ENCODE measurements at regions not wholly inside any gene's neighbourhood (a gene's known extent, or its start where the extent isn't known, plus 50 kb on each side); places are given as distances from the start of the nearest gene placed in this dataset.

DNA sequence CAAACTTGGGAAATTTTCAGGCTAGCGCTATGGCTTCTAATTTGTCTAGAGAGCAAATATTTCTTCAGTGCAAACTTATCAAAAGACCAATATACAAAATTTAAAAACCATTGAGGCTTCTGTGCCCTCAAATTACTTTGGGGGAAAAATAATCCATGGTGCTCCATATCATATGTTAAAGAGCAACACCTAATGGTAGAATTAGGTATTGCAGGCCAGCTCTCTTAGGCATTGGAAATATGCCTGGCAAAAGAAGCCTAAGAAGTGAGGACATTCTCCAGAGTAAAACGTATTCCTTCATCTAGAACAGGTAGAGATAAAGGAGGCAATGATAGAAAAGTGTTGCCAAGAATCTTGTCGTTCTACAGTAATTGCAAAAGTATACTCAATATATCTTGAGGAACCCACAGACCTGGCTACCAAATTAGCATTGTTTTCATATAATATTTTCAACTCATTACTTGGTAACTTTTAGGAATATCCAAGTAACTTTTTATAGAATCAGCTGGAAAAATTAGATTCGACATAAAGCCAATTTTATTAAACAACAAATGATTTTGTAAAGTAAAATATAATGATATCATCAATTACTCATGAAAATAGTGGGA lies 401.1 kb downstream of the BCL11A start:
- DNase-seq: no peak

DNA sequence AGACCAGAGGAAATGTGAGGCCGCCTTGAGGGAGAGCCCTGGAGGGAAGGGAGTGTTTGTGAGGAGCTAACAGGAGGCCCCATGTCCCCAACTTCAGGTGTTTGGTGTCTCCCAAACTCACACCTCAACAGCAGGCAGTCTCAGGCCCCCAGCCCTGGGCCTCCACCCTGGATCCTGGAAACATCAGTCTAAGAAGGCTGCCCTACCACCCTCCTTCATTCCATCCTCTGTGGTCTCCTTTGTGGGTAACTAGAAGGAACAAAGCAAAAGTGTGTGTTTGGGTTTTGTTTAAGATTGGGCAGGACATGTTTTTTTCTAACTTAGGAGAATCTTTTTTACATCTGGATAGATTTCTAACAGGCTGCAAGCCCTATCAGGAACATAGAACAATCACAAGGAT lies 404.3 kb downstream of the BCL11A start:
- no peak for DNase-seq

DNA sequence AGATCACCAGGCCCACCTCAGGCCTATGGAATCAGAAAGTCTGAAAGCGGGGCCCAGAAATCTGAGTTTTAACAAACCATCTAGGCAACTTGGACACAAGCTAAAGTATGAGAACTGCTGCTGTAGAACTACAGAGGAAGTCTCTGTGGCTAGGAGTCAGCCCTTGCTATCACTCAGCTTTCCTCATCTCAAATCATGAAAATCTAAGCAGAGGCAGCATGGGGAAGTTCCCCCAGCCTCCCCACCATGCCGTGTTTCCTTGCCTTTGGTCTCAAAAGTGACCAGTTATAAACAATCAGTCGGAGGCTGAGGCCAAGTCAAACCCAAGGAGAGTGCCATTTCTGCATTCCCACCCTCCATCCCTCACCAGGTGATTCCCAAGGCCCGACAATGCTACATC lies 404.7 kb downstream of the BCL11A start:
- DNase-seq: no peak

DNA sequence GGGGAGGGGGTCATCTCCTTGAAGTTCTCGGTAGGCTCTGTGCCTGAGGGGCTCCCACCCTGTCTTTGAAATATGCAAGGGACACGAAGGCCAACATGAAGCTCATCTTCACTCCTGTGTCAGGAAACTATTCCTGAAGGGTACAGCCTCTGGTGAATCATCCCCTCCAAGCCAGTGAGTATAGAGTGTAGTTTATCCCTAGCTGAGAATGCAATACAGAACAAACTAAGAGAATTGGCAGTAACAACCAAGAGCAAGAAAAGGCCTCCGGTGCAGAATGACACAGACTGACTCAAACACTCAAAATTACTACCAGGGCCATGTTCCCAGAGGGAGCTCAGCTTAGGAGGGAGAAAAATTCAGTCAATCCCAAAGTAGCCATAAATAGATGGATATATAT lies 413.3 kb downstream of the BCL11A start:
- no peak for DNase-seq

DNA sequence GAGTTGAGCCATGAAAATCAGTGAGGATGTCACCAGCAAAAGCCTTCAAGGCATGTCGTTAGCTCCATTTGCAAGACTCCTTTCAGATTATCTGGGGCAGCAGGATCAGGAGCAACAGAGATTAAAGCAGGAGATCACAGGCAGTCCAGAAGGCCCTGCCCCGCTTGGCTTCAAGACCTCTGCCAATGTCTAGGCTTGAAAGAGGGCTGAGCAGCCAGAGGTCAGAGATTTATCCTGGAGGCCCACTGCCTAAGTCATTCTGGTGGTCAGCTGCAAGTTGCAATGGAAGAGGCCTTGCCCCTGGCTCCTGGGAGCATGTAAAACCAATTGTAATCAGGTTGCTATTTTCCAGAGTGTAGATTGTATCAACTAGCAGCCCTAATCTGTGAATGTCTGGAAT lies 416.5 kb downstream of the BCL11A start:
- no peak for DNase-seq

DNA sequence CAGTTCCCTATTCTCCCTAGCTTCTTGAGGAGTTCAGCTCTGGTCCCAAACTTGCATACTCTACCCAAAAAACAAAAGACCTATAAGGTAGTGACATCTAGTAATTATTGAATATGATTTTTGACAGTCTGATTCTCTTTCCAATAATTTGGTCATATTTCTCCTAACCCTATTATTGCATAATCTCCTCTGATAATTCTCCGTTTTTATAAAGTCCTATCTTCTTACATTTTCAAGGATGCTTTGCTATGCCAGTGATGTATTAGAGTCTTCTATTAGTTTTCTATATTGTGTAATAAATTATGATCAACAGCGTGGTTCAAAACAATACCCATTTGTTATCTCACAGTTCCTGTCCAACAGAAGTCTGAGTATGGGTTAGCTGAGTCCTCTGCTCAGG lies 426.3 kb downstream of the BCL11A start:
- DNase-seq: no peak

DNA sequence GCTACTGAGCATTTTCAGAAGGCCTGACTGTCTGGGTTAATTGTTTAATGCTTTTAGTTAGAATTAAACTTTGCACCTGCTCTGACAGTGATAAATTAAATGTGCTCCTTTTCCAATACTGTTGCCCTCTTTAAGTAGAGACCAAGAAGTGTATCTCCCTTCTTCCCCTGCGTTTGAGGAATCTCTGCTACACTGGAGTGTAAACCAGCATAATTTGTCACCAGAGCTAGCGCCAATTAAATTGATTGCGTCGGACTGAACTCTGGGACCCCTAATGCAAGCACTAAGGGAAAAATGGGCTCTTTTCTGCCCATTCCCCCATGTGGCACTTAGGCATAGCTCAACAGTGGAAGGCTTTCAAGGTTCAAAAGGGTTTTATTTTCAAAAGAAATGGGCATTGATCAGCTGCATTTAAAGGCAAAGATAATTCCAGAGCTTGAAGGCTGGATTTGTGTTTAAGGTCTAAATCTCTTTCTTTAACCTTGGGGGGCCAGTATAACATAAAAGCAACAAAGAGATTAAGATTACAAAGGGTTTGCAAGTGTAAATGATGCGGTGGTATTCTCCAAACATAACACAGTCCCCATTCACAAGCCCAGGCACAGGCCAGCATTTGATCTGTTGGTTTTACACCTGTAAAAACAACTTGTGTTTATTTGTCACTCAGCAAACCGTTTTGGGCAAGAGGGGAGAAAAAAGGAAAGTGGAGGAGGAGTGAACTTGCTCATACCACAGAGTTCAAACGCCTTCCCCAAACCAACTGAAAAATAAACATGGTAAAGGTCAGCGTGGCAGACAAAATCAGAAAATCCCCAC lies 427.6 kb downstream of the BCL11A start:
- DNase-seq: no peak

DNA sequence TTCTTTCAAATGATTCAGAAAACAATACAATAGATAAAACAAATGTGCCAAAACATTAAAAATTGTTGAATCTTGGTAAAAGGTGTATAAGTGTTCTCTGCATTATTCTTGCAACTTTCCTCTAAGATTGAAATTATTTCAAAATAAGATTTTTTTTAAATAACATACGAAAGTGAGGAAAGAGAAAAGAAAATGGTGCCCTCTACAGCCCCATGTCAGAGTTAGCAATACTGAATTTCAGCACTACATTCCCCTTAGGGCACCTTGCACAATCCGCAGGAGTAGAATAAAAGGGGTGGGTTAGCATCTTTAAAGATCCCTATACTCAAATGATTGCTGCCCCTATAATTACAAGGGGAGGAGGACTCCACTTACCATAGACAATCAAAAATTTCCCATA lies 433.7 kb downstream of the BCL11A start:
- DNase-seq: no peak

DNA sequence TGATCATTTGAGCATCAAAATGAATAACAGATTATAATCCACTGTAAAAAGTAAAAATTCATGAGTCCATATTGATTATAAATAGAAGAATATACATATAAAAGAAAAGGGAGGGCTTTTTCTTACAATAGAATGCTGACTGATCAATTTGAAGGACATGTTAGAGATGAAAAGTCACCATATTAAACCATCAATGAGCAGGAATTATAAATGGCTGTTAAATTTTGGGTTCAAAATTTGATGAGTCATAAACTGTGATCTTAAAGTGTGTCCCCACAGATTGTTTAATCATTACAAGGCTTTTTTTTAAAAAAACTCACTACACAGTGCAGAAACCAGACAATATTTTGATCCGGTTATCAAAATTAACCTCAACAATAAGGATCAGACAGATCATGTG lies 434.5 kb downstream of the BCL11A start:
- DNase-seq: no peak

DNA sequence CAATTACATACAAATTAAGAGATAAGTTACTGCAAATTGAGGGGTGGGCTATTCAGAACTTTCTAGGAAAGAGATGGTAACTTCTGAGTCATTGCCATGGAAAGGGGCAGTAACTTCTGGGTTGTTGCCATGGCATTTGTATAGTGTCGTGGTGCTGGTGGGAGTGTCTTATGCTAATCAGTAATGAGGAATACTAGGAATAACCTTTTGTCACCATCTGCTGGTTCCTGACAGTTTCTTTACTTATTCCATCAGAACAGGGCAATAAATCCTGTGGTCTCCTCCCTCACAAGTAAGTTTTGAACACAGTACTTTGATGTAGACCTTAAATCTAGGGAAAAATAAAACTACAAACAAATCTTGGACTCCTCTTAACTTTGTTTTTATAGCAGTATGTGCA lies 435.4 kb downstream of the BCL11A start:
- DNase-seq: no peak

DNA sequence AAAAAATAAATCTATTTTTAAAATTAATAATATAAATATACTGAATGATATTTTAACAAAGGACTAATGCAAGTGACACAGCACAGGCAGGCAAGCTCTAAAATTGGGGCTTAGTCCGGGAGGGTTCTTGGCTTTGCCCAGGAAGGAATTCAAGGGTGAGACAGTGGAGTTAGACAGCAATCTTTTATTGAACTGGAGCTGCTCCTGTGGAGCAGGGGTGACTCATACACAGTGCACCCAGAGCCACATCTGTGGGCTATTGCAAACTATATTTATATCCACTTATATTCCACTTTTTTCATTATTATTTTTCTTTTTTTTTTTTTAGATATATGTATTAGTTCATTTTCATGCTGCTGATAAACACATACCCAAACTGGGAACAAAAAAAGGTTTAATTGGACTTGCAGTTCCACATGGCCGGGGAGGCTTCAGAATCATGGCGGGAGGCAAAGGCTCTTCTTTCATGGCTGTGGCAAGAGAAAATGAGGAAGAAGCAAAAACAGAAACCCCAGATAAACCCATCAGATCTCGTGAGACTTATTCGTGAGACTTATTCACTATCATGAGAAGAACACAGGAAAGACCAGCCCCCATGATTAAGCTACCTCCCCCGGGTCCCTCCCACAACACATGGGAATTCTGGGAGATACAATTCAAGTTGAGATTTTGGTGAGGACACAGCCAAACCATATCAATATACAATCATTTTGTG lies 437.1 kb downstream of the BCL11A start:
- no peak for DNase-seq

DNA sequence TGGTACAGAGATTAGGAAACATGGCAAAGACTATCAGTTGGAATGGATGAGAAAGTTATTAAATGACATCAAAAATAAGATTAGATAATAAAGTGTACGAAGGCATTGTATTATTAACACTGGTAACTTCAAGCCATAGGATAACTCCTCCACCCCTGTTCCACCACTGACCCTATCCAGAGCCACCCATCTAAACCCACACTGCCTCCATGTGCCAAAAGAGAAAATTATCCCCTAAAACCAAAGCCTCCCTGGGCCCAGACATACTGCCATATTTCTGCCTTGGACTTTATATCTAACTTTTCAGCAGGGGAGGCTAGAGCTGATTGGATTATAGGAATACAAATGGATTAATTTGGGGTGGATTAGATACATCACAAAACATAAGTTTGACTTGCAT lies 443.7 kb downstream of the BCL11A start:
- DNase-seq: no peak

DNA sequence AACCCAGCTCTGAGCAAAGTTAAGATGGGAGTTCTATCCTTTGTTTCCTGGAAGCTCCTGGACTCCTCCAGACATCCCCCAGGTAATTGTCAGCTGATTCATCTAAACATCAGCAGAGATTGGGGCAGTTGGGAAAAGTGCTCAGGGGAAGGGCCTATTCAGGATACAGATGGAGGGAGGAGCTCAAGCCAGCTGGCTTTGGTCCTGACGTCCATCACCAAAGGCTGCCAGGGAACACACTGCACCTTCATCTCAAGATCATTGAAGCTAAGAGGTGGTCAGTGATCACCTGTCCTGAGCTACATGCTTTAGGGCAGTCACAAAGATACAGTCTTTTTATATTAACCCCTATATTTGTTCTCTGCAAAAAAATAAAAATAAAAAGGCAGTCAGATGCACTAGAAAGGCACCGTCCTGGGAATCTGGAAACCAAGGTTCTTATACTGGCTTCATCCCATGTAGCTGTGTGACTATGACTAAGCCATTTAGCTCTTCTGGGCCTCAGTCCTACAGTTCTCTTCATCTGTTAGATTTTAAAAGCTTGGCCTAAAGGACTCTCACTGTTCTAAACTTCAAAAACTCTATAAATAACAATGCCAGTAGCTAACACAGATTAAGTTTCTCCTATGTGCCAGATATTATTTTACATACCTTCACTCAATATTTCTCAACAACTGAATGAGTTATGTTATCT lies 446.5 kb downstream of the BCL11A start:
- DNase-seq: no peak

DNA sequence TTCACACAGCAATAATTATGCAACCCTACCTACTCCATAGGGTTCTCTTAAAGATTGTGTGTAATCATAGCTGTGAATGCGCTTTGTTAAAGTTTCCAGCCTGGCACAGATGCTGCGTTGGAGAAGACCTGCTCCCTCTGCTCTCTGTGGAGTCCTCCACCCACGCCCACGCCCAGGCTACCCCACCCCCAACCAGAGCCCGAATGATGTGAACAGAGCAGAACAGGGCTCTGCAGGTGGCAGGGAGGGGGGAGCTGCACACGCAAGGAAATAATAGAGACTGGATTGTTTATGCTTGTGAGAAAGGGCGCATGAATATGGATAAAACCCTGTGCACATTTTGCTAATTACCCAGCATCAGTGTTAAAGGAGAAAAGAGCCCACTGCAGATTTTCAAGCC lies 447.5 kb downstream of the BCL11A start:
- DNase-seq: no peak

DNA sequence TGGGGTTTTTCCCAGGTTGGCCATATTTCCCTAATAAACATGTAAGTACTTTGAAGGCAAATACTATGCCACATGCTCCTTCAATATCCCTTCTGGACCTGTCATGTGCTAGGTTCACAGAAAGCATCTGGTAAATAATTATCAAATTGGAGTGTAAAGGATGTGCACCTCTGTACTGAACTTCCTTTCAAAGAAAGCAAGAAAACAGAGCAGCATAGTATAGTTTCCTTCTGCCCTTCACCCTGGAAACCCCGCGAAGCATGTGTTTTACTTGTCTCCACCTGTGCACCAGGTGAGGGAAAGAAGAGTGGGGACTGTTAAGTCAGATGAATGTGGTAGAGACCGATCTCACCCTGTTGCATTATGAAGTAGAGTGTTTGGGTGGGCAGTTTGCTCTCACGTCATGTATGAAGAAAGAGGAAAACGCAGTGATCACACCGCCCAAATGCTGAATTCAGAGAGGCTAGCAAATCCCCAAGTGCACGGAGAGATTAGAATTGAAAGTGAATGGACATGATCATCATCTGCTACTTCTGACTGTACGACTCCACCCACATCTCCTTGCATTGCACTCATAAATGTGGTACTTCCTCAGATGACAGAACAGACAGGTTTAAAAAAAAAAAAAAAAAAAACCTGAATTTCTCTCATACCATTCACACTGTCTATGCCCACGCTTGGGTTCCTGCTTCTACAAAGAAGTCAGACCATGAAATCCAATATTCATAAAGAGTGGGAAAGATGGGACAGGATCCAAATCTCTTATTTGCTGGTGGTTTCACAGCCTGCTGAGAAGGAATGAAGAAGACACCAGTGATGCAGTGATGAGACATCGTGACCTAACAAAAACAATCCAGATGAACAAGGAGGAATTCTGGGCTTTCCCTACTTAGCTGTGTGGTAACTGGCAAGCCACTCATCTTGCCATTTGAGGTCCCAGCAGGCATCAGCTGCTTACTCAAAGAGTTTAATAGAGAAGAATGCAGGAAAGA lies 448.6 kb downstream of the BCL11A start:
- no peak for DNase-seq

DNA sequence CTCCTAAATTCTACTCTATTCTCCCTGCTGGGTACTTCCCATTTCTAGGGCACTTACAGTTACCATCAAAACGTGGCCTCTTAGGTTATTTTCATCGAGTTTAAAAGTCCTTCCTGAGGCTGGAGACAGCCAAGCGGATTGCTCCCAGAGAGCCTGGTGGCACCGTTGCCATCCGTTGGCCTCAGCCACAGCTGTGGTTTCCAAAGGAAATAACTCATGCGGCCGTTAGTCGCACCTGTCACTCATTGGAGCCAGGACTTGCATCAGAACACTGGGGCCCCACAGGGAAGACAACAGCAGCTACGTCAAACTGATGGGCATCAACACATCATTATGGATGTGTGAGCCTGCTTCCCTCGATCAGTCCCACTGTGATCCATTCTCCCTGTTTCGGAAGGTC lies 453.4 kb downstream of the BCL11A start:
- no peak for DNase-seq

DNA sequence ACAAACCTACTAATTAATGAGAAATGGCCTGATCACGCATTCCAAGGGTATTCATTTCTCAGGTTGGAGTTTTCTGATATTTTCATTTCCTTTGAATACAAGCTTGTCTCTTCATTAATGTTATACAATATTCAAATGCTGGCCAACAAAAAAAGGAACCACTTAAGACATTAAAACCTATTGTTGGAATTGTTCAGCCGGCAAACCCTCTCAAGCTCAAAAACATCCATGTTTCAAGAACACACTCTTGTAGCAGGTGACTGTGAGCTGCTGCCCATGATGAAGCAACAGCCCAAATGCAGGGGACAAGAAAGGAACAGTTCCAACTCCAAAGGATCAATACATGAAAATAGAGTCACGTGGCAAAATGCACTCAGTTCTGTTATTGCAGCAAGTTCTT lies 454.5 kb downstream of the BCL11A start:
- DNase-seq: no peak

DNA sequence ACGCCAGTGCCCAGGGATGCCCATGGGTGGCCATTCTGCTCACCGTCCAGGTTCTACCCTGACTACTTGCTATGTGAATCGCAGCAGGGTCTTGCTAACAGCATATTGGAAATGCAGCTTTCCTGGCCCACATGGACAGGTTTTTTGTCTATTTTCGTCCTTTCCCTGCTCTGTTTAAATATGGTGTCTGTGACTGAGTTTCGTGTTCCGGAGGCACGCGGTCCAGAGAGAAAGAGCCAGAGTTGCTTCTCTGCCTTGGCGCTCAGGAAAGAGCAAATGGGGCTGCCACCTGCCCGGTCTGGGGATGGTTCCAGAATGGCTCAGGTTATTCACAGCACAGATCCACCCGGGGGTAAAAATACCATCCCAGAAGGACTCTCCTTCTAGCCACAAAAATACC lies 456.2 kb downstream of the BCL11A start:
- DNase-seq: no peak

DNA sequence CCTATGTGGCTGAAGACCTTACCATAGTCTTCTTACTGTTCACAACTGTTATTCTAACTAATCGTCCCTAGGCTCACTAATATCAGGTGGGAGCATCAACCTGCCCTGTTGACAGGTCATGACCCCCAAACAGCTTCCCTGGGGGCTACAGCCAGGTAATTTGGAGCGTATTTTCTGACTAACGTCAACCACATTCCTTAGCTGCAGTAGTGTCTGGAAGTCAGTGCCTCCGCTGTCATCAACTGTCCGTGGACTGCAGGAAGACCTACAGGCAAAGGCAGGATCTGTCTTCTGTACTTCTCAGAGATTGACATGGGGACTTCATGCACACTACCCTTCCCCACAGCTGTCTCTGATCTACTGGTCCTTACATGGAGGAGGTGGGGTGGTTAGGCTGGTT lies 456.9 kb downstream of the BCL11A start:
- DNase-seq: no peak

DNA sequence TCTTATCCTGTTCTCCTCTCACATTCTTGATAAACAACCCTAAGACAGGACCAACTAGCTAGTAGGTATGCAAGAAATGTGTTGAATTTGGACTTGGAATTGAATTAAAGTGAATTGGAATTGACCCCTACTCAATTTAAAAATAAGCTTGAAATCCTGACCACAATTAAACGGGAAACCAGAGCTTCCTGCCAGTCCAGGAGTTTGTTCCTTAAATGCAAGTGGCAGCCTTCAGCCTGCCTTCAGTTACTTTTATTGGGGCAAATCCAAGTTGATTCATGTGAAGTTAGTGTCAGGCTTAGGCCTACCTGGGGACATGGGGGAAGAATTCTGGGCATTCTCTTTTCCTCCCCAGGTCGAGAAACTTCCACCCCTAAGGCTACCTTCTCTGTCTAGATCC lies 457.6 kb downstream of the BCL11A start:
- DNase-seq: no peak

DNA sequence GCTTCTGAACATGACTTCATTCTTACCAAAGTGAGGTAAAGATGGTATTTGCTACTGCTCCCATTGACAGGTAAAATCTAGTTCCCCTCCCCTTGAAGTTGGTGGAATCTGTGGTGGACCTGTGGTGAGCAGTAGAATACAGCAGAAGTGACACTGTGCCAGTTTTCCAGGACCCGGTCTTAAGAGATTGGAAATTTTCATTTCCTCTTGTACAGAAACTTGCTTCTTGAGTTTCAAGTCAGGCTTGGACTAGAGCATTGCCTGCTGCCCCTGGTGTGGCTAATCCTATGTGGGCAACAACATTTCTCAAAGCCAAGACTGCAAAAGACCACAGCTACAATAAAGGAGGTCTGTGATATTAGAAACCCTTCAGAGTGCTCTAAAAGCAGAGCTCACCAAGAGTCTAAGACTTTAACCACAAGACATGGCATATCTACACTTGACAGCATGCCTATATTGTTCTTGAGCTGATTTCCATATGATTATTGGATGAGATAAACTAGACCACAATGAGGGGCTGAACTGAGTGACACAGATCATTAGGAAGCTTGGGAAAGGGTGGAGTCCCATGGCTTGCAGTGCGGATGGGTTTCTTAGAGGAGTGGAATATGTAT lies 458.1 kb downstream of the BCL11A start:
- no peak for DNase-seq

DNA sequence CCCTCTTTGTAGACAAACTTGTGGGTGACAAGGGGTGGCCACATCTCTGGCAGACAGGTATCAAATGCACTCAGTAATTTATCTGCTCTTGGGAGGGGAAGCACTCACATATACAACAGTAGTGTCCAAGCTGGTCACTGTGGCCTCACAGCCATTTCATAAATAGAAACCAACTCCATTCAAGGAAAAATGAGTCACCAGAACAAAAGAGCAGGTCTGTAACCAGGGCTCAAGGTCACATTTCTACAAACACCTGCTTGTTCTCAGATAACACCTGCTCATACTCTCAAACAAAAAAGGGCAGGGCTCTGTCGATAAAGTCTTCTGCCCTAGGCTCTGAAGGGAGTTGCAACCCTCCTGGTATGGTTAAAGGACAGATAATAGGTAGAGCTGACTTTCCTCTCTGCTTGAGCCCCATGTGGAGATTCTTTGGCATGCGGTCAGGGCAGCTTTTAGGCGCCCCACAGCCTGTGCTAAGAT lies 459.0 kb downstream of the BCL11A start:
- DNase-seq: peak; percentile 73
